PC-3 (cell line): ENCODE measurements at regions not wholly inside any gene's neighbourhood (a gene's known extent, or its start where the extent isn't known, plus 50 kb on each side); places are given as distances from the start of the nearest gene placed in this dataset.

Experiments
- ATAC-seq: fragments of 200-7000 bp; cut with Tn5 transposase; 2 replicates; pipeline ENCODE4 v1.9.1; 2020; ENCODE audit warnings: mild to moderate bottlenecking, moderate library complexity
- BruUV-seq: library from RNA; stranded (reverse); fragments of 400-500 nt; replicated peaks from 2 replicates; lab custom pipeline; 2021; lab: Mats Ljungman, UMichigan
- CTCF ChIA-PET: fragments of 300-600 bp; sonication (Branson Sonifier 250); formaldehyde crosslinking; loops from one replicate; lab custom pipeline; 2022; ENCODE audit warnings: antibody characterized with exemption; lab: Charles Lee
- POLR2A ChIA-PET: fragments of 300-600 bp; sonication (Branson Sonifier 250); formaldehyde crosslinking; loops from one replicate; lab custom pipeline; 2022; ENCODE audit warnings: antibody characterized with exemption; ENCODE audit not compliant: unreplicated experiment; lab: Charles Lee
- DNase-seq: peaks from one replicate; pipeline ENCODE4 v3.0.0-alpha.2; 2015
- H2AFZ ChIP-seq: fragments of 300-600 bp; sonication (generic); 2 replicates; pipeline ENCODE4 v1.6.0; 2016; ENCODE audit warnings: antibody characterized with exemption, low read length
- H3F3A ChIP-seq: fragments of 300-600 bp; sonication (generic); one replicate; pipeline ENCODE4 v1.6.0; 2017; ENCODE audit warnings: antibody characterized with exemption, low read length, control low read depth, mild to moderate bottlenecking; ENCODE audit not compliant: unreplicated experiment
- H3K27ac ChIP-seq: fragments of 300-600 bp; sonication (generic); 2 replicates; pipeline ENCODE4 v1.5.1; 2016; ENCODE audit warnings: mild to moderate bottlenecking, low read length
- H3K27me3 ChIP-seq: fragments of 300-600 bp; sonication (generic); 2 replicates; pipeline ENCODE4 v1.6.1; 2016; ENCODE audit warnings: low read length, mixed read lengths
- H3K36me3 ChIP-seq: fragments of 300-600 bp; sonication (generic); 2 replicates; pipeline ENCODE4 v1.6.1; 2016; ENCODE audit warnings: low read depth, mixed run types, low read length, mixed read lengths
- H3K4me1 ChIP-seq: fragments of 300-600 bp; sonication (generic); 2 replicates; pipeline ENCODE4 v1.5.1; 2016; ENCODE audit warnings: low read length; ENCODE audit not compliant: insufficient read depth
- H3K4me2 ChIP-seq: fragments of 300-600 bp; sonication (generic); 2 replicates; pipeline ENCODE4 v1.6.0; 2016; ENCODE audit warnings: low read length
- H3K4me3 ChIP-seq: fragments of 300-600 bp; sonication (generic); 2 replicates; pipeline ENCODE4 v1.5.1; 2016; ENCODE audit warnings: mild to moderate bottlenecking, low read length, mixed read lengths
- H3K79me2 ChIP-seq: fragments of 300-600 bp; sonication (generic); 2 replicates; pipeline ENCODE4 v1.6.1; 2017; ENCODE audit warnings: low read length, mixed read lengths
- H3K9ac ChIP-seq: fragments of 300-600 bp; sonication (generic); 2 replicates; pipeline ENCODE4 v1.6.0; 2016; ENCODE audit warnings: mild to moderate bottlenecking, low read length
- H3K9me2 ChIP-seq: fragments of 300-600 bp; sonication (generic); replicated peaks from 2 replicates; pipeline ENCODE4 v1.6.1; 2016; ENCODE audit warnings: mixed run types, low read length, mixed read lengths
- H3K9me3 ChIP-seq: fragments of 300-600 bp; sonication (generic); 2 replicates; pipeline ENCODE4 v1.6.1; 2016; ENCODE audit warnings: low read length, mixed read lengths
- H4K20me1 ChIP-seq: fragments of 300-600 bp; sonication (generic); 2 replicates; pipeline ENCODE4 v1.6.1; 2016; ENCODE audit warnings: low read length, mixed read lengths
- EZH2 ChIP-seq: fragments of 300-600 bp; sonication (generic); IDR thresholded peaks from one replicate; pipeline ENCODE4 v1.6.1; 2017; ENCODE audit warnings: antibody characterized with exemption, mild to moderate bottlenecking, low read length; ENCODE audit not compliant: unreplicated experiment
- EZH2phosphoT487 ChIP-seq: fragments of 300-600 bp; sonication (generic); IDR thresholded peaks from 2 replicates; pipeline ENCODE4 v1.6.1; 2018; ENCODE audit warnings: mild to moderate bottlenecking, antibody characterized with exemption, low read length, borderline replicate concordance
- intact Hi-C: fragments of 100-400 bp; cut with micrococcal nuclease; formaldehyde crosslinking; loops from 2 replicates; pipeline ENCODE4 v1.9.0; 2023
- TF ChIP-seq, protein P1 (sequence below): fragments of 300-600 bp; sonication (generic); conservative IDR thresholded peaks from 2 replicates; pipeline ENCODE4 v1.5.1; 2017; ENCODE audit warnings: antibody characterized with exemption, low read depth, mild to moderate bottlenecking, low read length

GRCh38 chr14:28571636-28572035, 195.0 kb upstream of the FOXG1 start:
- no peaks in the 10 kb centered on the region for H3F3A ChIP-seq
- H2AFZ ChIP-seq, result no peak overlapping the region
- H3K36me3 ChIP-seq, result peaks cover 16% of the 10 kb centered on the region; the same call in 1 of the 2 replicates
- peak overlapping the region; percentile 45 for H3K4me2 ChIP-seq
- no peaks in the 10 kb centered on the region for H3K79me2 ChIP-seq
- no peaks in the 10 kb centered on the region for H4K20me1 ChIP-seq
- peaks cover 27% of the 10 kb centered on the region for H3K4me1 ChIP-seq
- intact Hi-C loops, result no loop called here
- ATAC-seq, result peak; percentile 85
- no TSS peak for BruUV-seq
- POLR2A ChIA-PET, result interaction anchor here (0.6 kb wide), 1 partner anchor 419 kb away, joined by 5 read pairs; no protein-coding TSS in a partner anchor
- H3K9me2 ChIP-seq, result no peaks in the 10 kb centered on the region
- H3K4me3 ChIP-seq, result no peak overlapping the region
- CTCF ChIA-PET, result interaction anchor here (0.6 kb wide), 2 partner anchors 63 to 278 kb away, joined by 3 to 5 read pairs; no protein-coding TSS in a partner anchor
- peak; percentile 92 for DNase-seq
- H3K9me3 ChIP-seq, result peaks cover 10% of the 10 kb centered on the region; the same call in 1 of the 2 replicates
- no peaks in the 10 kb centered on the region for H3K27me3 ChIP-seq
- TF ChIP-seq, protein P1, sequence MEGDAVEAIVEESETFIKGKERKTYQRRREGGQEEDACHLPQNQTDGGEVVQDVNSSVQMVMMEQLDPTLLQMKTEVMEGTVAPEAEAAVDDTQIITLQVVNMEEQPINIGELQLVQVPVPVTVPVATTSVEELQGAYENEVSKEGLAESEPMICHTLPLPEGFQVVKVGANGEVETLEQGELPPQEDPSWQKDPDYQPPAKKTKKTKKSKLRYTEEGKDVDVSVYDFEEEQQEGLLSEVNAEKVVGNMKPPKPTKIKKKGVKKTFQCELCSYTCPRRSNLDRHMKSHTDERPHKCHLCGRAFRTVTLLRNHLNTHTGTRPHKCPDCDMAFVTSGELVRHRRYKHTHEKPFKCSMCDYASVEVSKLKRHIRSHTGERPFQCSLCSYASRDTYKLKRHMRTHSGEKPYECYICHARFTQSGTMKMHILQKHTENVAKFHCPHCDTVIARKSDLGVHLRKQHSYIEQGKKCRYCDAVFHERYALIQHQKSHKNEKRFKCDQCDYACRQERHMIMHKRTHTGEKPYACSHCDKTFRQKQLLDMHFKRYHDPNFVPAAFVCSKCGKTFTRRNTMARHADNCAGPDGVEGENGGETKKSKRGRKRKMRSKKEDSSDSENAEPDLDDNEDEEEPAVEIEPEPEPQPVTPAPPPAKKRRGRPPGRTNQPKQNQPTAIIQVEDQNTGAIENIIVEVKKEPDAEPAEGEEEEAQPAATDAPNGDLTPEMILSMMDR, result no peak
- TF ChIP-seq EZH2phosphoT487 (no peak), EZH2 (no peak)
- peak overlapping the region; percentile 26 for H3K27ac ChIP-seq
- no peak overlapping the region for H3K9ac ChIP-seq

DNA sequence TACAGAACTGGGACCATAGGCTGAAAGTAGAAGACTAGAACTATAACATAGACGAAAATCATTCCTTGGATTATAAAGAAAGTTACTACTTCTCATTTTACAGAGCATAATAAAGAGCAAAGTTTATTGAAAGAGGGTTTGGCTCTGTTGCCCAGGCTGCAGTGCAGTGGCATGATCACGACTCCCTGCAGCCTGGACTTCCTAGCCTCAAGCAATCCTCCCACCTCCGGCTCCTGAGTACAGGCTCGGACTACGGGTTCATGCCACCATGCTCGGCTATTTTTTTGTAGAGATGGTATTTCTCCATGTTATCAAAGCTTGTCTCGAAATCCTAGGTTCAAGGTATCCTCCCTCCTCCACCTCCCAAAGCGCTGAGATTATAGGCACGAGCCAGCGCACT, 190.1 kb upstream of the FOXG1 start:
- Histone ChIP-seq H3K4me2 (peak overlapping the region; percentile 85), H3K27me3 (no peaks in the 10 kb centered on the region), H3F3A (peaks cover 6% of the 10 kb centered on the region), H2AFZ (peak overlapping the region; percentile 32), H3K4me3 (no peak overlapping the region; the same call in 1 of the 2 replicates), H3K9ac (no peak overlapping the region), H3K27ac (peak overlapping the region; percentile 86), H3K79me2 (peaks cover 33% of the 10 kb centered on the region), H4K20me1 (no peaks in the 10 kb centered on the region), H3K4me1 (peaks cover 32% of the 10 kb centered on the region), H3K9me3 (peaks cover 10% of the 10 kb centered on the region; the same call in 1 of the 2 replicates), H3K9me2 (no peaks in the 10 kb centered on the region), H3K36me3 (peaks cover 16% of the 10 kb centered on the region; the same call in 1 of the 2 replicates)
- no TSS peak for BruUV-seq
- ChIA-PET POLR2A (no interaction called here), CTCF (no interaction called here)
- intact Hi-C loops, result loop anchor here (2.0 kb wide), 2 partner anchors 82 to 256 kb away; no protein-coding TSS in a partner anchor
- TF ChIP-seq, protein P1, result no peak
- TF ChIP-seq EZH2phosphoT487 (no peak), EZH2 (no peak)
- peak; percentile 41 for DNase-seq
- peak; percentile 34 for ATAC-seq

GRCh38 chr14:28577187-28577586, 189.4 kb upstream of the FOXG1 start:
- Histone ChIP-seq H3K4me2 (peak overlapping the region; percentile 85), H3K36me3 (peaks cover 16% of the 10 kb centered on the region; the same call in 1 of the 2 replicates), H3K27me3 (no peaks in the 10 kb centered on the region), H3K4me1 (peaks cover 28% of the 10 kb centered on the region), H3K9me2 (no peaks in the 10 kb centered on the region), H3K9me3 (peaks cover 10% of the 10 kb centered on the region; the same call in 1 of the 2 replicates), H3K79me2 (peaks cover 38% of the 10 kb centered on the region), H3K27ac (peak overlapping the region; percentile 86), H3F3A (peaks cover 6% of the 10 kb centered on the region), H2AFZ (peak overlapping the region; percentile 61), H4K20me1 (no peaks in the 10 kb centered on the region), H3K9ac (peak overlapping the region; percentile 28), H3K4me3 (peak overlapping the region; percentile 75; the same call in 1 of the 2 replicates)
- ATAC-seq (peak; percentile 25), DNase-seq (no peak)
- intact Hi-C loops, result loop anchor here (1.0 to 2.0 kb wide), 3 partner anchors 82 to 256 kb away; no protein-coding TSS in a partner anchor
- BruUV-seq, result TSS peak; percentile 37
- ChIA-PET CTCF (no interaction called here), POLR2A (no interaction called here)
- TF ChIP-seq EZH2phosphoT487 (no peak), EZH2 (no peak)
- TF ChIP-seq, protein P1, result no peak
